GM19324 (cell line): ENCODE measurements at regions not wholly inside any gene's neighbourhood (a gene's known extent, or its start where the extent isn't known, plus 50 kb on each side); places are given as distances from the start of the nearest gene placed in this dataset.
"Not testable (repeated sequence)": the region's sequence is repeated elsewhere in the genome, so short reads cannot be mapped to it uniquely, and the experiment has no call there.

Experiments
- ATAC-seq: cut with Tn5 transposase; IDR thresholded peaks from one replicate; pipeline ENCODE4 v1.9.1; 2021; ENCODE audit warnings: mild to moderate bottlenecking, moderate library complexity; ENCODE audit not compliant: unreplicated experiment, low FRiP score

GRCh38 chr5:42989190-42989589 lies 50.9 kb downstream of the ANXA2R start:
- ATAC-seq = no peak

DNA sequence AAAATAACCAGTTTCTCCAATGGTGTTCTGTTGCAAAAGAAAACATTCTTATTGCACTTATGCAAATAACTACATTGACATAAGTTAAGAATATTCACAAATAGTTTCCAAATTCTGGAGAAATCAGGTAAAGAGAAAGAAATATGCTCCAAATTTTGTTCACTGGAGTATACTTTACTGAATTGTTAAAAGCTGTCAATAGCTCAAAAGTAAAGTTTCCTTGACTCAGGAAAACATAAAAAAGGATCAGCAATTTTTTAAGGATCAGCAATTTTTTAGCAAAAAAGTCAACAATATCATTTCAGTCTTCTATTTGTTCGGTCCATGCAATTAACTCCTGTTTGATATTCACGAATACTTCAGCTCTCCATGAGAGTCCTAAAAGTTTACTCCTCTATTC lies 51.6 kb downstream of the ANXA2R start:
- ATAC-seq = no peak

DNA sequence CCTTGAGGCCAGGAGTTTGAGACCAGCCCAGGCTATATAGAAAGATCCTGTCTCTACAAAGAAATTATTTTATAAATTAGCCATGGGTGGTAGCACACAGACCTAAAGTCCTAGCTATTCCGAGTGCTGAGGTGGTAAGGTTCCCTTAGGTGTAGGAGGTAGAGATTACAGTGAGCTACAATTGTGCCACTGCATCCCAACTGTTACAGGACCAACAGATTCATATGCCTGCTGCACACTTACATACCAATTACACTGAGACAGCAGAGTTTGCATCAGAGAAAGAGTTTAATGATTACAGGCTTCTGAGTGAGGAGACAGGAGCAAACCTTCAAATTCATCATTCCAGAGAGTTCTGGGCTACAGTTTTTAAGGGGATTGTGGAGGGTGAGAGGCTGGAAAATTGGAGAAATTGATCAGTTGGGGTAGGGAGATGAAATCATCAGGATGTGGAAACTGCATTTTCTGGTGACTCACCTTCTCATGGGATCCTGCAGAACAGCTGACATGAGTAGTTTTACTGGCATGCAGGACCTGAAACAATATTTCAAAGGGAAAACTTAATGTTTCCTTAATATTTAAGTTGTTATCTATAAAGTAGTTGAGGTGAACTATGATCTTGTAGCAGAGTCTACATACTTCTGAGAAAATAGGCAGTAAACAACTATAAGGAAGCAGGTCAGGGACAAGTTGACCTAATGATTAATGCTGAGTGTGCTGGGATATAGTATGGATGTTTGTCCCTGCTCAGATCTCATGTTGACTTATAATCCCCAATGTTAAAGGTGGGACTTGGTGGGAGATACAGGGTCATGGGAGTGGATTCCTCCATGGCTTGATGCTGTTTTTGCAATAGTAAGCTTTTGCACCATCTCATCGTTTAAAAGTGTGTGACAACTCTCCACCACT lies 54.7 kb downstream of the ANXA2R start:
- no peak for ATAC-seq

- ATAC-seq = no peak
These were observed 55.8 kb downstream of the ANXA2R start for GRCh38 chr5:42984307-42984706.

GRCh38 chr5:42982107-42982622 lies 58.0 kb downstream of the ANXA2R start:
- no peak for ATAC-seq

DNA sequence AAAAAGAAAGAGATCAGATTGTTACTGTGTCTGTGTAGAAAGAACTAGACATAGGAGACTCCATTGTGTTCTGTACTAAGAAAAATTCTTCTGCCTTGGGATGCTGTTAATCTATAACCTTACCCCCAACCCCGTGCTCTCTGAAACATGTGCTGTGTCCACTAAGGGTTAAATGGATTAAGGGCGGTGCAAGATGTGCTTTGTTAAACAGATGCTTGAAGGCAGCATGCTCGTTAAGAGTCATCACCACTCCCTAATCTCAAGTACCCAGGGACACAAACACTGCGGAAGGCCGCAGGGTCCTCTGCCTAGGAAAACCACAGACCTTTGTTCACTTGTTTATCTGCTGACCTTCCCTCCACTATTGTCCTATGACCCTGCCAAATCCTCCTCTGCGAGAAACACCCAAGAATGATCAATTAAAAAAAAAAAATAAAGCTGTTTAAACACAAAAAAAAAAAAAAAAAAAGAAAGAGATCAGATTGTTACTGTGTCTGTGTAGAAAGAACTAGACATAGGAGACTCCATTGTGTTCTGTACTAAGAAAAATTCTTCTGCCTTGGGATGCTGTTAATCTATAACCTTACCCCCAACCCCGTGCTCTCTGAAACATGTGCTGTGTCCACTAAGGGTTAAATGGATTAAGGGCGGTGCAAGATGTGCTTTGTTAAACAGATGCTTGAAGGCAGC lies 58.6 kb downstream of the ANXA2R start:
- ATAC-seq = not testable (repeated sequence)

- ATAC-seq = not testable (repeated sequence)
These were observed 59.1 kb downstream of the ANXA2R start for GRCh38 chr5:42981015-42981414.

DNA sequence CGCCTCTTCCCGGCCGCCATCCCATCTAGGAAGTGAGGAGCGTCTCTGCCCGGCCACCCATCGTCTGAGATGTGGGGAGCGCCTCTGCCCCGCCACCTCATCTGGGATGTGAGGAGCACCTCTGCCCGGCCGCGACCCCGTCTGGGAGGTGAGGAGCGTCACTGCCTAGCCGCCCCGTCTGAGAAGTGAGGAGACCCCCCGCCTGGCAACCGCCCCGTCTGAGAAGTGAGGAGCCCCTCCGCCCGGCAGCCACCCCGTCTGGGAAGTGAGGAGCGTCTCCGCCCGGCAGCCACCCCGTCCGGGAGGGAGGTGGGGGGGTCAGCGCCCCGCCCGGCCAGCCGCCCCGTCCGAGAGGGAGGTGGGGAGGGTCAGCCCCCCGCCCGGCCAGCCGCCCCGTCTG lies 59.7 kb downstream of the ANXA2R start:
- ATAC-seq = not testable (repeated sequence)

GRCh38 chr5:42979242-42979641 lies 60.9 kb downstream of the ANXA2R start:
- ATAC-seq = not testable (repeated sequence)

DNA sequence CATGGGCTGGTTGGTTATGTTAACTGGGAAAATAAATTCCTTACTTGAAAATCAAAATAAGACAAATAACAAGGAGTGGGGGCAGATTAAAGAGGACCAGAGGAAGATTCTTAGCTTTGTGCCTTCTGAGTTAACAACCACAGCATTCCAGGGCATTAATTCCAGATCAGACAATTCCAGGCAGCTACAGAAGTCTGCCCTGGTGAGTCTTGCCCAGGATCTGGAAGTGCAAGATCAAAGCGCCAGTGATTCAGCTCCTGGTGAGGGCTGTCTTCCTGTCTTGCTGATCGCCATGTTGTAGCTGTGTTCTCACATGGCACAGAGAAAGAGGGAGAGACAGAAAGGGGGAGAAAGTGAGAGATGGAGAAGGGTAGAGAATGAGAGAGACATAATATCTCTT lies 65.6 kb downstream of the ANXA2R start:
- ATAC-seq = no peak

- no peak for ATAC-seq
These were observed 69.2 kb downstream of the ANXA2R start for GRCh38 chr5:42970636-42971559.

DNA sequence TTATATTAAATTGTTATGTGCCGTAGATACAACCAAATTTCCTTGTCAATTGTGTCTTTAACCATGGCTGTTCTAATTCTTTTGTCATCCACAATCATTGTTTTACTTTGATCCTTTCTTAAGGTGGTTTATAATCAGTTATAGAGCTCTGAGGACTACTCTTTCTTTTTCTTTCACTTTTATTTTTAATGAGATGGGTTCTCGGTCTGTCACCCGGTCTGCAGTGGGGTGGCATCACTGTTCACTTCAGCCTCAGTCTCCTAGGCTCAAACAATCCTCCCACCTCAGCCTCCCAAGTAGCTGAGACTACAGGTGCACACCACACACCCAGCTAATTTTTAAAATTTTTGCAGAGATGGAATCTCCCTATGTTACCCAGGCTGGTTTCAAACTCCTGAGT lies 74.2 kb downstream of the ANXA2R start:
- ATAC-seq = no peak

DNA sequence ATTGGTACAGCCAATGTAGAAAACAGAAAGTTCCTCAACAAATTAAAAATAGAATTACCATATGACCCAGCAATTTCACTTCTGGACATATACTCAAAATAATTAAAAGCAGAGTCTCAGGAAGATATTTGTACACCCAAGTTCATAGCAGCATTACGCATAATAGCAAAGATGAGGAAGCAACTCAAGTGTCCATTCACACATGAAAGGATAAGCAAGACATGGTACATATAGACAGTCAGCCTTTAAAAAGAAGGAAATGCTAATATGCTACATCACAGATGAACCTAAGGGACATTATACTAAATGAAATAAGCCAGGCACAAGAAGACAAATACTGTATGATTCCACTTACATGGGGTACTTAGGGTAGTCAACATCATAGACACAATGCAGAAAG lies 76.7 kb downstream of the ANXA2R start:
- no peak for ATAC-seq

GRCh38 chr5:42962124-42962523 lies 78.0 kb downstream of the ANXA2R start:
- ATAC-seq = no peak

GRCh38 chr5:42960506-42960905 lies 79.6 kb downstream of the ANXA2R start:
- no peak for ATAC-seq

DNA sequence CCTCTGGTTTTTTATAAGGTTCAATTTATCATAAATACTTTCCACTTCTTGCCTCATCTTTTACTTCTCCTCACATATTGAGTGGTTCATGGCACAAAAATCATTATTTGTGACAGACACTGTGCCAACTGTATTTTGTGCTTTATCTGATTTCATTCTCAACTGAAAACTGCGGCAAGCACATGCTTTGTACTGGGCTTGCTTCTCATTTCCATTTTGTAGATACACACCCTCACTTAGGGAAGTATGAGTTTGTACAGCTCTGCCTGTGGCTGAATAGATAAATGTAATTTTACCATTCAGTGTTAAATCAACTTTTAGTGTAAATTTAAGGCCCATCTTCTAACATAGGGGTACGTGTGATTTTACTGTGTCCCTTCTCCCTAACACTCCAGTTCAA lies 83.6 kb downstream of the ANXA2R start:
- no peak for ATAC-seq

GRCh38 chr5:42953041-42953440 lies 87.1 kb downstream of the ANXA2R start:
- no peak for ATAC-seq

- ATAC-seq = no peak
These were observed 87.5 kb downstream of the ANXA2R start for GRCh38 chr5:42952578-42952974.

- ATAC-seq = peak; percentile 40
These were observed 88.8 kb downstream of the ANXA2R start for GRCh38 chr5:42951293-42951840.
